Smooth muscle cell (in vitro differentiated cells): ENCODE measurements at regions not wholly inside any gene's neighbourhood (a gene's known extent, or its start where the extent isn't known, plus 50 kb on each side); places are given as distances from the start of the nearest gene placed in this dataset.
A peak's percentile ranks its signal among the peaks of the same experiment; 100 is the strongest.
"Not testable (repeated sequence)": the region's sequence is repeated elsewhere in the genome, so short reads cannot be mapped to it uniquely, and the experiment has no call there.

ENCODE experiments used
- DNase-seq: peaks from one replicate; lab custom pipeline; 2025; ENCODE audit not compliant: unreplicated experiment; lab: John Stamatoyannopoulos, UW
- H2AFZ ChIP-seq: fragments of 200-600 bp; sonication (generic); 2 replicates; pipeline ENCODE4 v1.6.0; 2016; ENCODE audit warnings: antibody characterized with exemption, low read depth, mild to moderate bottlenecking
- H3F3A ChIP-seq: fragments of 200-600 bp; sonication (generic); 2 replicates; pipeline ENCODE4 v1.6.0; 2017; ENCODE audit warnings: antibody characterized with exemption, low read depth
- H3K27ac ChIP-seq: fragments of 200-600 bp; sonication (generic); 2 replicates; pipeline ENCODE4 v1.5.1; 2016; ENCODE audit warnings: low read depth, mild to moderate bottlenecking
- H3K27me3 ChIP-seq: fragments of 200-600 bp; sonication (generic); 2 replicates; pipeline ENCODE4 v1.6.1; 2016; ENCODE audit warnings: low read depth, mild to moderate bottlenecking
- H3K36me3 ChIP-seq: fragments of 200-600 bp; sonication (generic); 2 replicates; pipeline ENCODE4 v1.5.1; 2016; ENCODE audit warnings: low read depth
- H3K4me1 ChIP-seq: fragments of 200-600 bp; sonication (generic); 2 replicates; pipeline ENCODE4 v1.5.1; 2016; ENCODE audit warnings: low read depth
- H3K4me2 ChIP-seq: fragments of 200-600 bp; sonication (generic); 2 replicates; pipeline ENCODE4 v1.6.0; 2016; ENCODE audit warnings: mild to moderate bottlenecking
- H3K4me3 ChIP-seq: fragments of 200-600 bp; sonication (generic); 2 replicates; pipeline ENCODE4 v1.5.1; 2016; ENCODE audit warnings: mild to moderate bottlenecking
- H3K79me2 ChIP-seq: fragments of 200-600 bp; sonication (generic); 2 replicates; pipeline ENCODE4 v1.6.0; 2016; ENCODE audit warnings: low read depth, mild to moderate bottlenecking
- H3K9ac ChIP-seq: fragments of 200-600 bp; sonication (generic); 2 replicates; pipeline ENCODE4 v1.6.0; 2016; ENCODE audit warnings: low read depth
- H3K9me3 ChIP-seq: fragments of 200-600 bp; sonication (generic); replicated peaks from 2 replicates; pipeline ENCODE4 v1.5.1; 2016; ENCODE audit warnings: low read depth
- H4K20me1 ChIP-seq: fragments of 200-600 bp; sonication (generic); 2 replicates; pipeline ENCODE4 v1.6.0; 2016; ENCODE audit warnings: low read depth
- CTCF ChIP-seq: fragments of 200-600 bp; sonication (generic); IDR thresholded peaks from 2 replicates; pipeline ENCODE4 v1.5.1; 2017; ENCODE audit warnings: borderline replicate concordance, mild to moderate bottlenecking, antibody characterized with exemption; ENCODE audit not compliant: insufficient read depth, poor library complexity, severe bottlenecking
- WGBS: methylation state at CpG from one replicate; pipeline ENCODE4 v1.1.7; 2016; ENCODE audit warnings: low lambda C conversion rate; 5-methylcytosine and 5-hydroxymethylcytosine counted together

- Histone ChIP-seq H3K4me2 (peak overlapping the region; percentile 86), H3K27me3 (no peaks in the 10 kb centered on the region), H3K36me3 (no peaks in the 10 kb centered on the region), H3K4me1 (peaks cover 6% of the 10 kb centered on the region), H2AFZ (peak overlapping the region; percentile 91), H4K20me1 (no peaks in the 10 kb centered on the region), H3K79me2 (no peaks in the 10 kb centered on the region), H3K9me3 (no peaks in the 10 kb centered on the region), H3K9ac (peak overlapping the region; percentile 18), H3K4me3 (peak overlapping the region; percentile 63), H3K27ac (peak overlapping the region; percentile 61), H3F3A (no peaks in the 10 kb centered on the region)
- 7% methylated on average over 48 of the region's 49 CpGs for WGBS
- TF ChIP-seq CTCF: no peak
- peak; percentile 50 for DNase-seq
Measured at GRCh38 chr9:14993061-14993800, 83.0 kb upstream of the FREM1 start.

GRCh38 chr9:14992516-14992915 is 82.3 kb upstream of the FREM1 start:
- WGBS: 70% methylated on average over 5 of the region's 5 CpGs
- no peaks in the 10 kb centered on the region for H3K79me2 ChIP-seq
- H4K20me1 ChIP-seq: no peaks in the 10 kb centered on the region
- H3K4me1 ChIP-seq: peaks cover 6% of the 10 kb centered on the region
- no peak overlapping the region for H3K9ac ChIP-seq
- H3K4me2 ChIP-seq: peak overlapping the region; percentile 86
- H3K36me3 ChIP-seq: no peaks in the 10 kb centered on the region
- H3K4me3 ChIP-seq: peak overlapping the region; percentile 63
- no peaks in the 10 kb centered on the region for H3F3A ChIP-seq
- no peak overlapping the region for H3K27ac ChIP-seq
- no peak for TF ChIP-seq CTCF
- no peaks in the 10 kb centered on the region for H3K9me3 ChIP-seq
- no peaks in the 10 kb centered on the region for H3K27me3 ChIP-seq
- H2AFZ ChIP-seq: peak overlapping the region; percentile 91
- DNase-seq: no peak

- DNase-seq: no peak
- H3K4me2 ChIP-seq: peak overlapping the region; percentile 86
- H3K79me2 ChIP-seq: no peaks in the 10 kb centered on the region
- TF ChIP-seq CTCF: no peak
- H3K9ac ChIP-seq: no peak overlapping the region
- no peaks in the 10 kb centered on the region for H3F3A ChIP-seq
- H3K36me3 ChIP-seq: no peaks in the 10 kb centered on the region
- 93% methylated on average over 9 of the region's 9 CpGs for WGBS
- no peak overlapping the region for H3K27ac ChIP-seq
- peak overlapping the region; percentile 63 for H3K4me3 ChIP-seq
- H4K20me1 ChIP-seq: no peaks in the 10 kb centered on the region
- H3K27me3 ChIP-seq: no peaks in the 10 kb centered on the region
- H2AFZ ChIP-seq: no peak overlapping the region
- H3K9me3 ChIP-seq: no peaks in the 10 kb centered on the region
- H3K4me1 ChIP-seq: peaks cover 6% of the 10 kb centered on the region
Measured at GRCh38 chr9:14992081-14992480, 81.9 kb upstream of the FREM1 start.

- not testable (repeated sequence) for H2AFZ ChIP-seq, H3K9me3 ChIP-seq, H4K20me1 ChIP-seq, H3K4me3 ChIP-seq, H3K36me3 ChIP-seq, H3K27me3 ChIP-seq, H3K4me2 ChIP-seq, DNase-seq, H3K79me2 ChIP-seq, H3K27ac ChIP-seq, H3K4me1 ChIP-seq, H3F3A ChIP-seq, H3K9ac ChIP-seq
- WGBS: 74% methylated on average over 6 of the region's 6 CpGs
Measured at GRCh38 chr9:14990647-14991046, 80.4 kb upstream of the FREM1 start.
